HL-60 (cell line): ENCODE measurements at regions not wholly inside any gene's neighbourhood (a gene's known extent, or its start where the extent isn't known, plus 50 kb on each side); places are given as distances from the start of the nearest gene placed in this dataset.

ENCODE experiments used
- DNase-seq, 2 experiments: peaks; one replicate each; pipeline ENCODE4 v3.0.0-alpha.2; 2010 to 2020; ENCODE audit warnings: low read depth in 1 of 2, low spot score in 1 of 2
- H3K27ac ChIP-seq: fragments of 250-450 bp; sonication (Bioruptor Pico); replicated peaks from 2 replicates; pipeline ENCODE4 v1.5.1; 2020; ENCODE audit warnings: mild to moderate bottlenecking, moderate library complexity
- H3K27me3 ChIP-seq: fragments of 250-450 bp; sonication (Bioruptor Pico); 2 replicates; pipeline ENCODE4 v1.5.1; 2021; ENCODE audit warnings: mild to moderate bottlenecking, moderate library complexity; ENCODE audit not compliant: insufficient read depth, poor library complexity, severe bottlenecking
- H3K4me3 ChIP-seq: replicated peaks from 2 replicates; pipeline ENCODE4 v1.5.1; 2011; ENCODE audit warnings: mild to moderate bottlenecking, control low read depth, low read length; ENCODE audit not compliant: insufficient read depth
- CTCF ChIP-seq: IDR thresholded peaks from one replicate; pipeline ENCODE4 v1.5.1; 2011; ENCODE audit warnings: low read length, control low read depth, inconsistent platforms; ENCODE audit not compliant: insufficient read depth
- GABPA ChIP-seq: IDR thresholded peaks from 2 replicates; pipeline ENCODE4 v1.6.1; 2012; ENCODE audit warnings: low read depth
- POLR2AphosphoS5 ChIP-seq: IDR thresholded peaks from 2 replicates; pipeline ENCODE4 v1.6.1; 2012; ENCODE audit warnings: low read depth
- REST ChIP-seq: IDR thresholded peaks from 2 replicates; pipeline ENCODE4 v1.6.1; 2012; ENCODE audit warnings: low read depth; ENCODE audit not compliant: insufficient replicate concordance
- SPI1 ChIP-seq: IDR thresholded peaks from 2 replicates; pipeline ENCODE4 v1.6.1; 2012; ENCODE audit warnings: low read depth, mild to moderate bottlenecking, borderline replicate concordance

GRCh38 chr3:177516158-177517011 is 319.1 kb upstream of the TBL1XR1 start:
- DNase-seq, result no peak
- Histone ChIP-seq H3K4me3 (no peak overlapping the region), H3K27ac (no peak overlapping the region), H3K27me3 (no peaks in the 10 kb centered on the region)
- no peak for TF ChIP-seq SPI1
- TF ChIP-seq GABPA, result no peak

- no peaks in the 10 kb centered on the region for H3K27me3 ChIP-seq
- no peak overlapping the region for H3K4me3 ChIP-seq
- TF ChIP-seq REST (no peak), GABPA (no peak), SPI1 (no peak), CTCF (no peak), POLR2AphosphoS5 (no peak)
- no peak overlapping the region for H3K27ac ChIP-seq
- DNase-seq, result no peak
Observed at GRCh38 chr3:177517906-177518305, 320.6 kb upstream of the TBL1XR1 start.

GRCh38 chr3:177519588-177519987 is 322.3 kb upstream of the TBL1XR1 start:
- no peak for DNase-seq

More at GRCh38 chr3:177519588-177519987, 322.3 kb upstream of the TBL1XR1 start:
- Histone ChIP-seq H3K27ac (no peak overlapping the region), H3K27me3 (no peaks in the 10 kb centered on the region), H3K4me3 (no peak overlapping the region)
- TF ChIP-seq POLR2AphosphoS5, result no peak
- TF ChIP-seq GABPA, result no peak
- TF ChIP-seq CTCF, result no peak
- no peak for TF ChIP-seq SPI1
- no peak for TF ChIP-seq REST
